H54 (cell line): ENCODE measurements at regions not wholly inside any gene's neighbourhood (a gene's known extent, or its start where the extent isn't known, plus 50 kb on each side); places are given as distances from the start of the nearest gene placed in this dataset.

Experiments used
- DNase-seq: peaks from one replicate; pipeline ENCODE4 v3.0.0; 2011; ENCODE audit warnings: low spot score, mixed read lengths; ENCODE audit not compliant: insufficient read length
- FAIRE-seq: peaks from 3 replicates; lab custom pipeline; 2011; peaks lifted over from hg19 to GRCh38; lab: Jason Lieb, UNC
- POLR2A ChIP-seq: IDR thresholded peaks from 2 replicates; pipeline ENCODE4 v1.6.1; 2011; ENCODE audit warnings: low read depth, mild to moderate bottlenecking, low read length

- FAIRE-seq: no peak
- no peak for DNase-seq
- TF ChIP-seq POLR2A: no peak
Observed at GRCh38 chr6:14838133-14838583, 407.7 kb upstream of the JARID2 start.

GRCh38 chr6:14841901-14842421 lies 403.9 kb upstream of the JARID2 start:
- DNase-seq: no peak
- TF ChIP-seq POLR2A: no peak
- FAIRE-seq: peak; percentile 73

- no peak for TF ChIP-seq POLR2A
- FAIRE-seq: no peak
- no peak for DNase-seq
Observed at GRCh38 chr6:14844411-14844810, 401.5 kb upstream of the JARID2 start.

- no peak for TF ChIP-seq POLR2A
- FAIRE-seq (no peak), DNase-seq (no peak)
Observed at GRCh38 chr6:14848019-14848418, 397.9 kb upstream of the JARID2 start.

- no peak for DNase-seq
- TF ChIP-seq POLR2A: no peak
- no peak for FAIRE-seq
Observed at GRCh38 chr6:14849185-14849584, 396.7 kb upstream of the JARID2 start.

- FAIRE-seq (no peak), DNase-seq (no peak)
- no peak for TF ChIP-seq POLR2A
Observed at GRCh38 chr6:14851281-14851680, 394.6 kb upstream of the JARID2 start.

GRCh38 chr6:14852375-14852774 lies 393.5 kb upstream of the JARID2 start:
- FAIRE-seq: no peak
- TF ChIP-seq POLR2A: no peak
- no peak for DNase-seq

- no peak for DNase-seq
- TF ChIP-seq POLR2A: no peak
- no peak for FAIRE-seq
Observed at GRCh38 chr6:14856177-14856576, 389.7 kb upstream of the JARID2 start.

- FAIRE-seq: no peak
- DNase-seq: no peak
- TF ChIP-seq POLR2A: no peak
Observed at GRCh38 chr6:14857001-14857400, 388.9 kb upstream of the JARID2 start.

- DNase-seq (no peak), FAIRE-seq (no peak)
- TF ChIP-seq POLR2A: no peak
Observed at GRCh38 chr6:14857501-14857900, 388.4 kb upstream of the JARID2 start.

- no peak for FAIRE-seq
- no peak for TF ChIP-seq POLR2A
- DNase-seq: no peak
Observed at GRCh38 chr6:14858808-14859207, 387.1 kb upstream of the JARID2 start.

GRCh38 chr6:14860774-14861173 lies 385.1 kb upstream of the JARID2 start:
- no peak for TF ChIP-seq POLR2A
- no peak for FAIRE-seq
- no peak for DNase-seq

- DNase-seq: no peak
- FAIRE-seq: no peak
- TF ChIP-seq POLR2A: no peak
Observed at GRCh38 chr6:14861491-14861943, 384.4 kb upstream of the JARID2 start.

GRCh38 chr6:14862845-14863244 lies 383.0 kb upstream of the JARID2 start:
- no peak for TF ChIP-seq POLR2A
- DNase-seq: no peak
- FAIRE-seq: no peak
